ENCODE measurements at regions not wholly inside any gene's neighbourhood (a gene's known extent, or its start where the extent isn't known, plus 50 kb on each side); places are given as distances from the start of the nearest gene placed in this dataset.

- FAIRE-seq: no peak
- CTCF ChIA-PET: interaction anchor here (1.2 kb wide), 1 partner anchor 10 kb away, joined by 3 read pairs; no protein-coding TSS in a partner anchor
Measured at GRCh38 chr20:48535556-48535955, 292.2 kb downstream of the PREX1 start.

More at GRCh38 chr20:48535556-48535955, 292.2 kb downstream of the PREX1 start:
- H3K27ac ChIP-seq (ENCODE audit: control insufficient read depth, insufficient read depth): no peak overlapping the region
- in situ Hi-C loops (cut with MboI): no loop called here
- H2AFZ ChIP-seq (ENCODE audit: control insufficient read depth, low read depth, low read length): no peak overlapping the region
- H3K9ac ChIP-seq (ENCODE audit: control insufficient read depth, insufficient read depth, low read length): no peak overlapping the region
- no peaks in the 10 kb centered on the region for H3K4me1 ChIP-seq (ENCODE audit: control insufficient read depth, insufficient read depth, low read length)
- H3K9me3 ChIP-seq (replicated peaks; ENCODE audit: control insufficient read depth, insufficient read depth, low read length): no peaks in the 10 kb centered on the region
- H3K27me3 ChIP-seq (replicated peaks in 1 of 2; ENCODE audit: control insufficient read depth in 2 of 2, insufficient read depth in 2 of 2, low read length in 1 of 2): 0 out of 4 replicates have a peak, but pooled peaks cover 0 to 3% of the 10 kb centered on the region in 2 experiments
- BruUV-seq (replicated peaks): no TSS peak
- TF ChIP-seq, protein P1, sequence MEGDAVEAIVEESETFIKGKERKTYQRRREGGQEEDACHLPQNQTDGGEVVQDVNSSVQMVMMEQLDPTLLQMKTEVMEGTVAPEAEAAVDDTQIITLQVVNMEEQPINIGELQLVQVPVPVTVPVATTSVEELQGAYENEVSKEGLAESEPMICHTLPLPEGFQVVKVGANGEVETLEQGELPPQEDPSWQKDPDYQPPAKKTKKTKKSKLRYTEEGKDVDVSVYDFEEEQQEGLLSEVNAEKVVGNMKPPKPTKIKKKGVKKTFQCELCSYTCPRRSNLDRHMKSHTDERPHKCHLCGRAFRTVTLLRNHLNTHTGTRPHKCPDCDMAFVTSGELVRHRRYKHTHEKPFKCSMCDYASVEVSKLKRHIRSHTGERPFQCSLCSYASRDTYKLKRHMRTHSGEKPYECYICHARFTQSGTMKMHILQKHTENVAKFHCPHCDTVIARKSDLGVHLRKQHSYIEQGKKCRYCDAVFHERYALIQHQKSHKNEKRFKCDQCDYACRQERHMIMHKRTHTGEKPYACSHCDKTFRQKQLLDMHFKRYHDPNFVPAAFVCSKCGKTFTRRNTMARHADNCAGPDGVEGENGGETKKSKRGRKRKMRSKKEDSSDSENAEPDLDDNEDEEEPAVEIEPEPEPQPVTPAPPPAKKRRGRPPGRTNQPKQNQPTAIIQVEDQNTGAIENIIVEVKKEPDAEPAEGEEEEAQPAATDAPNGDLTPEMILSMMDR (IDR thresholded peaks at IDR 0.05 in 2 of 3, conservative IDR thresholded peaks at IDR 0.05 in 1 of 3; ENCODE audit: control insufficient read depth in 2 of 3, extremely low read depth in 1 of 3, insufficient read depth in 1 of 3, low read depth in 3 of 3, low read length in 3 of 3): no peak
- TF ChIP-seq ZZZ3 (IDR thresholded peaks at IDR 0.05; ENCODE audit: control insufficient read depth, insufficient read length, low read depth) (no peak), CHD2 (IDR thresholded peaks at IDR 0.05; ENCODE audit: borderline replicate concordance, low read depth, low read length) (no peak), BHLHE40 (IDR thresholded peaks at IDR 0.05; ENCODE audit: borderline replicate concordance in 1 of 2, low read depth in 2 of 2, low read length in 1 of 2) (no peak), SP1 (IDR thresholded peaks at IDR 0.05; ENCODE audit: low read depth, low read length) (no peak), PML (IDR thresholded peaks at IDR 0.05; ENCODE audit: low read length) (no peak), JUNB (IDR thresholded peaks at IDR 0.05) (no peak), NBN (IDR thresholded peaks at IDR 0.05) (no peak)
- TF ChIP-seq, protein P2, sequence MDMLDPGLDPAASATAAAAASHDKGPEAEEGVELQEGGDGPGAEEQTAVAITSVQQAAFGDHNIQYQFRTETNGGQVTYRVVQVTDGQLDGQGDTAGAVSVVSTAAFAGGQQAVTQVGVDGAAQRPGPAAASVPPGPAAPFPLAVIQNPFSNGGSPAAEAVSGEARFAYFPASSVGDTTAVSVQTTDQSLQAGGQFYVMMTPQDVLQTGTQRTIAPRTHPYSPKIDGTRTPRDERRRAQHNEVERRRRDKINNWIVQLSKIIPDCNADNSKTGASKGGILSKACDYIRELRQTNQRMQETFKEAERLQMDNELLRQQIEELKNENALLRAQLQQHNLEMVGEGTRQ (IDR thresholded peaks at IDR 0.05; ENCODE audit: borderline replicate concordance, low read depth, low read length): no peak
- ChIA-PET RAD21 (ENCODE audit: unreplicated experiment) (no interaction called here), POLR2A (no interaction called here), SMC1A (ENCODE audit: uncharacterized antibody, unreplicated experiment) (interaction anchor here (1.4 kb wide), 1 partner anchor 12 kb away, joined by 3 read pairs; no protein-coding TSS in a partner anchor)
- ATAC-seq: no peak
- no peaks in the 10 kb centered on the region for H3K36me3 ChIP-seq (ENCODE audit: control insufficient read depth in 2 of 2, insufficient read depth in 2 of 2, low read length in 1 of 2)
- H3K4me3 ChIP-seq: no peak overlapping the region
- no peaks in the 10 kb centered on the region for H3K79me2 ChIP-seq (ENCODE audit: control insufficient read depth, insufficient read depth, low read length)
- H4K20me1 ChIP-seq (ENCODE audit: control insufficient read depth, insufficient read depth): no peaks in the 10 kb centered on the region
- intact Hi-C loops (cut with micrococcal nuclease; ENCODE audit: unreplicated experiment): no loop called here
- no peak overlapping the region for H3K4me2 ChIP-seq (ENCODE audit: control insufficient read depth, insufficient read depth)
- WGBS (ENCODE audit: insufficient coverage, insufficient replicate concordance, low lambda C conversion rate, missing lambda C conversion rate): 60% methylated on average over 5 of the region's 5 CpGs
- no peak for DNase-seq (ENCODE audit: low read depth, low spot score)
